HEK293T (cell line): ENCODE measurements at regions not wholly inside any gene's neighbourhood (a gene's known extent, or its start where the extent isn't known, plus 50 kb on each side); places are given as distances from the start of the nearest gene placed in this dataset.

Experiments
- BHLHE40 ChIP-seq: fragments of 450-650 bp; IDR thresholded peaks from 2 replicates; pipeline ENCODE4 v1.6.1; 2016; ENCODE audit warnings: mild to moderate bottlenecking, moderate library complexity, borderline replicate concordance
- HDGF ChIP-seq: fragments of 450-650 bp; IDR thresholded peaks from 2 replicates; pipeline ENCODE4 v1.6.1; 2017; ENCODE audit warnings: antibody characterized with exemption, borderline replicate concordance
- PKNOX1 ChIP-seq: fragments of 450-650 bp; IDR thresholded peaks from 2 replicates; pipeline ENCODE4 v1.6.1; 2016

DNA sequence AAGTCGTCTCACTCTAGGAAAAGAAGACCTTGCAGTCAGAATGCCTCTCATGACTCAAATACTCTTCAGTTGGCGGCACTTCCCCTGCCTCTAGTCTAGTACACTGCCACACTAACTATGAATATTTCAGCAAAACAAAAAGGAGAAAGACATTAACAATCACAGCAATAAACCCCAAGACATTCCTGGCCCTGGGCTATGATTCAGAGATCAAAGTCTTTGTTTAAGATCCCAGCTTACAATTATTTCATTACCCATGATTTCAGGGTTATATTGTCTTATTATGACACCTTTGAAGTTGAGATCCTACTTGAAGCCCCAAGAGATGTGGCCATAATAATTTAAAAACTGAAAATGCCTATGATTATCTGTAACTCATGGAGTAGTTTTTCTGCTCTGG, 597.5 kb downstream of the REEP3 start:
- TF ChIP-seq HDGF (no peak), BHLHE40 (no peak), PKNOX1 (no peak)
